HepG2 (cell line): ENCODE measurements at regions not wholly inside any gene's neighbourhood (a gene's known extent, or its start where the extent isn't known, plus 50 kb on each side); places are given as distances from the start of the nearest gene placed in this dataset.

Experiments used
- ATAC-seq: fragments of 200-7000 bp; cut with Tn5 transposase; 3 replicates; pipeline ENCODE4 v1.9.1; 2020; ENCODE audit warnings: mild to moderate bottlenecking, moderate library complexity
- BruUV-seq: library from RNA; stranded (reverse); fragments of 400-500 nt; replicated peaks from 2 replicates; lab custom pipeline; 2021; lab: Mats Ljungman, UMichigan
- CTCF ChIA-PET: fragments of 300-600 bp; formaldehyde crosslinking; extraction: SDS; loops from one replicate; lab custom pipeline; 2021; ENCODE audit warnings: low total read pairs, inconsistent platforms, low intra/inter-chr PET ratio; lab: Yijun Ruan, JAX
- POLR2A ChIA-PET: fragments of 350-600 bp; sonication (Branson Sonifier 250); formaldehyde crosslinking; loops from one replicate; lab custom pipeline; 2020; ENCODE audit warnings: antibody characterized with exemption, inconsistent platforms; lab: Yijun Ruan, JAX
- DNase-seq: peaks from one replicate; pipeline ENCODE4 v3.0.0-alpha.2; 2015; ENCODE audit warnings: low spot score
- FAIRE-seq: peaks from 3 replicates; lab custom pipeline; 2011; peaks lifted over from hg19 to GRCh38; lab: Jason Lieb, UNC
- H2AFZ ChIP-seq: one replicate; pipeline ENCODE4 v1.6.1; 2011; ENCODE audit warnings: low read length, inconsistent platforms
- H3K27ac ChIP-seq: fragments of 300-600 bp; 3 replicates; pipeline ENCODE4 v1.8.0; 2011; ENCODE audit warnings: mixed run types, mild to moderate bottlenecking, mixed read lengths, low read length, inconsistent platforms; ENCODE audit not compliant: insufficient read depth; ENCODE audit errors: extremely low read length
- H3K27me3 ChIP-seq, 2 experiments: fragments of 200-600 bp in 1 of 2; 2 replicates in 1 of 2; 3 replicates in 1 of 2; pipeline versions ENCODE4 v1.6.0 to v1.8.0; 2011; ENCODE audit warnings: low read length in 2 of 2, mild to moderate bottlenecking in 2 of 2, moderate library complexity in 2 of 2, inconsistent platforms in 1 of 2; ENCODE audit not compliant: insufficient read depth in 2 of 2, control insufficient read depth in 1 of 2
- H3K36me3 ChIP-seq, 2 experiments: fragments of 200-600 bp in 1 of 2; replicated peaks in 1 of 2; 2 replicates in 1 of 2; 3 replicates in 1 of 2; pipeline versions ENCODE4 v1.5.1 to v1.8.0; 2011; ENCODE audit warnings: low read length in 2 of 2, inconsistent platforms in 1 of 2; ENCODE audit not compliant: insufficient read depth in 2 of 2, control insufficient read depth in 1 of 2
- H3K4me1 ChIP-seq: 2 replicates; pipeline ENCODE4 v1.5.1; 2012; ENCODE audit warnings: low read length, inconsistent platforms; ENCODE audit not compliant: insufficient read depth
- H3K4me2 ChIP-seq: 2 replicates; pipeline ENCODE4 v1.6.0; 2011; ENCODE audit warnings: low read depth, low read length, inconsistent platforms
- H3K4me3 ChIP-seq, 3 experiments: fragments of 200-600 bp in 1 of 3; sonication (generic), shearing (Covaris generic) in 1 of 3; replicated peaks in 1 of 3; 2 replicates each; pipeline ENCODE4 v1.5.1; 2011 to 2016; ENCODE audit warnings: low read length in 3 of 3, inconsistent platforms in 2 of 3, low read depth in 2 of 3, mild to moderate bottlenecking in 2 of 3, control low read depth in 1 of 3, mixed read lengths in 1 of 3; ENCODE audit not compliant: insufficient read depth in 1 of 3
- H3K79me2 ChIP-seq: one replicate; pipeline ENCODE4 v1.6.1; 2011; ENCODE audit warnings: low read length, inconsistent platforms; ENCODE audit not compliant: insufficient read depth
- H3K9ac ChIP-seq: 2 replicates; pipeline ENCODE4 v1.6.0; 2011; ENCODE audit warnings: mild to moderate bottlenecking, low read depth, low read length, inconsistent platforms; ENCODE audit not compliant: insufficient read depth
- H3K9me3 ChIP-seq: 2 replicates; pipeline ENCODE4 v1.5.1; 2012; ENCODE audit warnings: mild to moderate bottlenecking, low read length
- H4K20me1 ChIP-seq: 2 replicates; pipeline ENCODE4 v1.6.0; 2011; ENCODE audit warnings: inconsistent platforms, mild to moderate bottlenecking, low read length, moderate library complexity; ENCODE audit not compliant: insufficient read depth
- CBX5 ChIP-seq: sonication (generic); formaldehyde crosslinking; IDR thresholded peaks from 2 replicates; pipeline ENCODE4 v1.4.0; 2020; ENCODE audit warnings: missing genetic modification reagents, borderline replicate concordance
- HES4 ChIP-seq: sonication (generic); formaldehyde crosslinking; IDR thresholded peaks from 2 replicates; pipeline ENCODE4 v1.9.0; 2021; ENCODE audit warnings: mild to moderate bottlenecking, missing genetic modification reagents, borderline replicate concordance
- HNRNPL ChIP-seq: fragments of 200-400 bp; formaldehyde crosslinking; IDR thresholded peaks from 2 replicates; pipeline ENCODE4 v1.6.1; 2017; ENCODE audit warnings: mild to moderate bottlenecking, low read depth, low read length
- IRF2 ChIP-seq: IDR thresholded peaks from 2 replicates; pipeline ENCODE4 v1.6.1; 2018; ENCODE audit warnings: missing genetic modification reagents, missing compliant biosample characterization
- KLF12 ChIP-seq: sonication (generic); formaldehyde crosslinking; IDR thresholded peaks from 2 replicates; pipeline ENCODE4 v1.4.0; 2020; ENCODE audit warnings: missing genetic modification reagents, borderline replicate concordance
- MIER3 ChIP-seq: IDR thresholded peaks from 2 replicates; pipeline ENCODE4 v1.6.1; 2016; ENCODE audit warnings: missing compliant biosample characterization, borderline replicate concordance
- REL ChIP-seq: sonication (generic); formaldehyde crosslinking; conservative IDR thresholded peaks from 2 replicates; pipeline ENCODE4 v1.8.0; 2022; ENCODE audit warnings: mild to moderate bottlenecking, missing genetic modification reagents, moderate library complexity
- SKI ChIP-seq: fragments of 450-650 bp; IDR thresholded peaks from one replicate; pipeline ENCODE4 v1.6.1; 2018; ENCODE audit warnings: mild to moderate bottlenecking; ENCODE audit not compliant: partially characterized antibody
- ZNF136 ChIP-seq: sonication (generic); formaldehyde crosslinking; IDR thresholded peaks from 2 replicates; pipeline ENCODE4 v1.8.1; 2022; ENCODE audit warnings: low read depth, mild to moderate bottlenecking, moderate library complexity, missing genetic modification reagents
- ZNF644 ChIP-seq: IDR thresholded peaks from 2 replicates; pipeline ENCODE4 v1.6.1; 2016; ENCODE audit warnings: low read depth
- ZNF713 ChIP-seq: sonication (generic); formaldehyde crosslinking; IDR thresholded peaks from 2 replicates; pipeline ENCODE4 v1.4.0; 2020; ENCODE audit warnings: mild to moderate bottlenecking, missing genetic modification reagents
- WGBS: methylation state at CpG from one replicate; pipeline ENCODE4 v1.1.6; 2017; ENCODE audit warnings: low lambda C conversion rate; 5-methylcytosine and 5-hydroxymethylcytosine counted together
- in situ Hi-C: cut with HindIII; loops from 2 replicates; pipeline ENCODE4 v1.10.0; 2017; ENCODE audit warnings: low pct_unique_long_range_greater_than_20kb; ENCODE audit not compliant: extremely low pct_ligation_motif_present
- intact Hi-C: fragments of 100-400 bp; cut with micrococcal nuclease; formaldehyde crosslinking; loops from one replicate; pipeline ENCODE4 v1.10.0; 2022; ENCODE audit not compliant: unreplicated experiment

GRCh38 chr1:38197312-38198061, 150.9 kb upstream of the POU3F1 start:
- ATAC-seq (no peak), DNase-seq (no peak), FAIRE-seq (no peak)
- CTCF ChIA-PET = no interaction called here
- Histone ChIP-seq H3K4me3 (no peak overlapping the region), H2AFZ (no peak overlapping the region), H3K9ac (no peak overlapping the region), H3K4me2 (no peak overlapping the region), H3K27ac (no peak overlapping the region), H3K4me1 (no peaks in the 10 kb centered on the region), H3K79me2 (no peaks in the 10 kb centered on the region), H4K20me1 (no peaks in the 10 kb centered on the region), H3K9me3 (no peaks in the 10 kb centered on the region), H3K36me3 (no peaks in the 10 kb centered on the region), H3K27me3 (peaks cover 0 to 9% of the 10 kb centered on the region in 2 experiments; a peak in 3 of 5 replicates)
- TF ChIP-seq KLF12 (no peak), IRF2 (no peak)
- in situ Hi-C loops = no loop called here
- no TSS peak for BruUV-seq
- POLR2A ChIA-PET = no interaction called here
- intact Hi-C loops = no loop called here
- WGBS = 33% methylated on average over 14 of the region's 14 CpGs

GRCh38 chr1:38194472-38194871, 147.9 kb upstream of the POU3F1 start:
- 4% methylated on average over 5 of the region's 6 CpGs for WGBS
- Histone ChIP-seq H2AFZ (no peak overlapping the region), H4K20me1 (no peaks in the 10 kb centered on the region), H3K9me3 (no peaks in the 10 kb centered on the region), H3K79me2 (no peaks in the 10 kb centered on the region), H3K4me3 (no peak overlapping the region), H3K9ac (no peak overlapping the region), H3K4me1 (no peaks in the 10 kb centered on the region), H3K36me3 (no peaks in the 10 kb centered on the region), H3K4me2 (no peak overlapping the region), H3K27me3 (peaks cover 0 to 9% of the 10 kb centered on the region in 2 experiments; a peak in 4 of 5 replicates), H3K27ac (no peak overlapping the region)
- FAIRE-seq = no peak
- in situ Hi-C loops = no loop called here
- ChIA-PET POLR2A (no interaction called here), CTCF (no interaction called here)
- BruUV-seq = no TSS peak
- ATAC-seq = no peak
- no peak for DNase-seq
- TF ChIP-seq HNRNPL (no peak), ZNF136 (CRISPR knock-in tag) (no peak), SKI (no peak), ZNF644 (CRISPR knock-in tag) (no peak), REL (no peak), CBX5 (CRISPR knock-in tag) (no peak), MIER3 (CRISPR knock-in tag) (no peak), ZNF713 (no peak), HES4 (CRISPR knock-in tag) (no peak)
- intact Hi-C loops = no loop called here
